H1 (cell line): ENCODE measurements at regions not wholly inside any gene's neighbourhood (a gene's known extent, or its start where the extent isn't known, plus 50 kb on each side); places are given as distances from the start of the nearest gene placed in this dataset.

ENCODE experiments used
- CTCF ChIA-PET: fragments of 300-600 bp; sonication (Branson Sonifier 250); formaldehyde crosslinking; loops from one replicate; lab custom pipeline; 2021; ENCODE audit not compliant: partially characterized antibody; lab: Charles Lee
- POLR2A ChIA-PET: fragments of 300-600 bp; sonication (Branson Sonifier 250); formaldehyde crosslinking; loops from one replicate; lab custom pipeline; 2021; ENCODE audit warnings: inconsistent platforms; ENCODE audit not compliant: partially characterized antibody; lab: Charles Lee
- DNase-seq, 2 experiments: peaks; one replicate each; pipeline versions ENCODE4 v3.0.0 to v3.0.0-alpha.2; 2010 to 2022; ENCODE audit warnings: low spot score in 2 of 2, low read depth in 1 of 2, mixed read lengths in 1 of 2
- FAIRE-seq: peaks from 2 replicates; lab custom pipeline; 2011; peaks lifted over from hg19 to GRCh38; lab: Jason Lieb, UNC
- H2AFZ ChIP-seq: 2 replicates; pipeline ENCODE4 v1.8.1; 2012; ENCODE audit warnings: low read length, inconsistent platforms
- H2AK5ac ChIP-seq: 2 replicates; pipeline ENCODE4 v1.6.1; 2013; ENCODE audit warnings: low read depth, low read length
- H2BK120ac ChIP-seq: replicated peaks from 2 replicates; pipeline ENCODE3; 2013; ENCODE audit warnings: low read depth, low read length, inconsistent platforms
- H2BK12ac ChIP-seq: 2 replicates; pipeline ENCODE4 v1.6.1; 2013; ENCODE audit warnings: low read depth, low read length
- H2BK15ac ChIP-seq: 2 replicates; pipeline ENCODE4 v1.6.1; 2013; ENCODE audit warnings: low read length
- H2BK20ac ChIP-seq: 2 replicates; pipeline ENCODE4 v1.6.1; 2013; ENCODE audit warnings: low read length
- H2BK5ac ChIP-seq: 2 replicates; pipeline ENCODE4 v1.6.1; 2013; ENCODE audit warnings: low read depth, low read length
- H3K14ac ChIP-seq: 2 replicates; pipeline ENCODE4 v1.6.1; 2013; ENCODE audit warnings: inconsistent platforms; ENCODE audit not compliant: insufficient read length
- H3K18ac ChIP-seq: 2 replicates; pipeline ENCODE4 v1.6.1; 2013; ENCODE audit warnings: low read length; ENCODE audit errors: extremely low read depth
- H3K23ac ChIP-seq: 2 replicates; pipeline ENCODE4 v1.6.1; 2013; ENCODE audit warnings: inconsistent platforms; ENCODE audit not compliant: insufficient read length
- H3K23me2 ChIP-seq: 2 replicates; pipeline ENCODE4 v1.6.1; 2013; ENCODE audit warnings: low read depth, low read length
- H3K27ac ChIP-seq: 2 replicates; pipeline ENCODE4 v1.6.1; 2011; ENCODE audit warnings: low read depth, low read length, inconsistent platforms
- H3K27me3 ChIP-seq, 4 experiments: replicated peaks in 1 of 4; 1 replicate in 1 of 4; 2 replicates in 3 of 4; pipeline versions ENCODE4 v1.6.1 to v1.8.1; 2011 to 2013; ENCODE audit warnings: low read length in 3 of 4, mild to moderate bottlenecking in 3 of 4, inconsistent platforms in 2 of 4, mixed read lengths in 2 of 4, moderate library complexity in 1 of 4; ENCODE audit not compliant: control insufficient read depth in 3 of 4, insufficient read depth in 3 of 4; ENCODE audit errors: extremely low read depth in 1 of 4
- H3K36me3 ChIP-seq, 4 experiments: 2 replicates each; pipeline versions ENCODE4 v1.6.1 to v1.8.1; 2011 to 2013; ENCODE audit warnings: mild to moderate bottlenecking in 4 of 4, low read length in 3 of 4, moderate library complexity in 2 of 4, control low read depth in 1 of 4, inconsistent platforms in 1 of 4; ENCODE audit not compliant: insufficient read depth in 4 of 4, control insufficient read depth in 2 of 4
- H3K4ac ChIP-seq: replicated peaks from 2 replicates; pipeline ENCODE3; 2013; ENCODE audit warnings: low read length, low read depth, mixed read lengths, inconsistent platforms; ENCODE audit not compliant: insufficient read length
- H3K4me1 ChIP-seq, 4 experiments: replicated peaks in 1 of 4; 1 replicate in 1 of 4; 2 replicates in 3 of 4; pipeline versions ENCODE4 v1.6.1 to v1.8.1; 2011 to 2013; ENCODE audit warnings: low read length in 3 of 4, inconsistent platforms in 2 of 4, mixed read lengths in 1 of 4; ENCODE audit not compliant: insufficient read depth in 4 of 4, control insufficient read depth in 3 of 4
- H3K4me2 ChIP-seq, 2 experiments: 2 replicates each; pipeline versions ENCODE4 v1.6.1 to v1.8.1; 2011 to 2013; ENCODE audit warnings: low read depth in 2 of 2, low read length in 2 of 2, control low read depth in 1 of 2, inconsistent platforms in 1 of 2, mild to moderate bottlenecking in 1 of 2; ENCODE audit not compliant: insufficient read depth in 1 of 2
- H3K4me3 ChIP-seq, 4 experiments: fragments of 200-600, 300-600 bp in 1 of 4; sonication (generic), shearing (Covaris generic), sonication (Bioruptor Twin) in 1 of 4; 2 replicates each; pipeline versions ENCODE4 v1.5.1 to v1.8.1; 2011 to 2016; ENCODE audit warnings: low read length in 4 of 4, low read depth in 3 of 4, control low read depth in 2 of 4, inconsistent platforms in 2 of 4, mild to moderate bottlenecking in 2 of 4, mixed read lengths in 1 of 4, moderate library complexity in 1 of 4; ENCODE audit not compliant: insufficient read depth in 2 of 4; ENCODE audit errors: extremely low read depth in 1 of 4
- H3K56ac ChIP-seq: replicated peaks from 2 replicates; pipeline ENCODE3; 2013; ENCODE audit warnings: low read depth, mild to moderate bottlenecking, mixed read lengths, low read length, inconsistent platforms; ENCODE audit not compliant: insufficient read length
- H3K79me1 ChIP-seq: 2 replicates; pipeline ENCODE4 v1.6.1; 2013; ENCODE audit warnings: low read depth, low read length, control low read depth
- H3K79me2 ChIP-seq, 2 experiments: 2 replicates each; pipeline versions ENCODE4 v1.6.1 to v1.8.1; 2012 to 2013; ENCODE audit warnings: low read length in 2 of 2, mild to moderate bottlenecking in 2 of 2, inconsistent platforms in 1 of 2; ENCODE audit not compliant: insufficient read depth in 2 of 2, control insufficient read depth in 1 of 2
- H3K9ac ChIP-seq, 4 experiments: replicated peaks in 1 of 4; 1 replicate in 1 of 4; 2 replicates in 3 of 4; pipeline versions ENCODE4 v1.6.1 to v1.8.1; 2011 to 2013; ENCODE audit warnings: low read depth in 3 of 4, low read length in 3 of 4, control low read depth in 2 of 4, mild to moderate bottlenecking in 2 of 4, moderate library complexity in 2 of 4, inconsistent platforms in 1 of 4; ENCODE audit errors: extremely low read depth in 1 of 4
- H3K9me3 ChIP-seq, 2 experiments: 2 replicates each; pipeline versions ENCODE4 v1.6.1 to v1.8.1; 2012 to 2013; ENCODE audit warnings: mild to moderate bottlenecking in 2 of 2, moderate library complexity in 2 of 2, control low read depth in 1 of 2, inconsistent platforms in 1 of 2, low read depth in 1 of 2, low read length in 1 of 2, mixed read lengths in 1 of 2; ENCODE audit not compliant: insufficient read depth in 2 of 2
- H4K20me1 ChIP-seq, 2 experiments: replicated peaks in 1 of 2; 2 replicates each; pipeline versions ENCODE3 to v1.8.1; 2011 to 2013; ENCODE audit warnings: inconsistent platforms in 2 of 2, low read length in 2 of 2, mild to moderate bottlenecking in 1 of 2; ENCODE audit not compliant: insufficient read depth in 2 of 2, control insufficient read depth in 1 of 2
- H4K5ac ChIP-seq: 2 replicates; pipeline ENCODE4 v1.6.1; 2013; ENCODE audit warnings: low read length, low read depth, mixed read lengths, inconsistent platforms; ENCODE audit not compliant: insufficient read length
- H4K8ac ChIP-seq: 2 replicates; pipeline ENCODE4 v1.8.0; 2013; ENCODE audit warnings: mild to moderate bottlenecking, moderate library complexity, low read length, inconsistent platforms; ENCODE audit not compliant: insufficient read depth; ENCODE audit errors: extremely low read depth
- H4K91ac ChIP-seq: replicated peaks from 2 replicates; pipeline ENCODE3; 2013; ENCODE audit warnings: low read length, mixed read lengths, inconsistent platforms; ENCODE audit not compliant: insufficient read length
- CBX8 ChIP-seq: fragments of 300-800, 300-1000 bp; sonication (generic); IDR thresholded peaks from 2 replicates; pipeline ENCODE4 v1.7.1; 2016; ENCODE audit warnings: low read depth, low read length, borderline replicate concordance
- GABPA ChIP-seq: IDR thresholded peaks from 2 replicates; pipeline ENCODE4 v1.6.1; 2011; ENCODE audit warnings: mild to moderate bottlenecking, low read length, moderate library complexity, borderline replicate concordance; ENCODE audit not compliant: insufficient read depth
- KDM1A ChIP-seq: fragments of 200-600, 300-600 bp; sonication (generic); IDR thresholded peaks from 2 replicates; pipeline ENCODE4 v1.7.1; 2016; ENCODE audit warnings: mild to moderate bottlenecking, low read length, borderline replicate concordance
- TEAD4 ChIP-seq: IDR thresholded peaks from 2 replicates; pipeline ENCODE4 v1.6.1; 2012; ENCODE audit warnings: low read depth, low read length, inconsistent platforms, mixed read lengths
- WGBS, 2 experiments: shearing (Covaris generic) in 1 of 2; methylation state at CpG; one replicate each; pipeline versions ENCODE4 v1.1.6 to v1.1.7; 2013 to 2015; ENCODE audit warnings: low lambda C conversion rate in 2 of 2, mixed read lengths in 2 of 2, inconsistent platforms in 1 of 2, low coverage in 1 of 2, missing lambda C conversion rate in 1 of 2; ENCODE audit not compliant: insufficient replicate concordance in 2 of 2, insufficient coverage in 1 of 2, insufficient read length in 1 of 2; ENCODE audit errors: extremely low coverage in 1 of 2, missing lambda C conversion rate in 1 of 2; 5-methylcytosine and 5-hydroxymethylcytosine counted together
- TF ChIP-seq, protein P1 (sequence below): IDR thresholded peaks from 2 replicates; pipeline ENCODE4 v1.6.1; 2012; ENCODE audit warnings: low read length, inconsistent platforms

DNA sequence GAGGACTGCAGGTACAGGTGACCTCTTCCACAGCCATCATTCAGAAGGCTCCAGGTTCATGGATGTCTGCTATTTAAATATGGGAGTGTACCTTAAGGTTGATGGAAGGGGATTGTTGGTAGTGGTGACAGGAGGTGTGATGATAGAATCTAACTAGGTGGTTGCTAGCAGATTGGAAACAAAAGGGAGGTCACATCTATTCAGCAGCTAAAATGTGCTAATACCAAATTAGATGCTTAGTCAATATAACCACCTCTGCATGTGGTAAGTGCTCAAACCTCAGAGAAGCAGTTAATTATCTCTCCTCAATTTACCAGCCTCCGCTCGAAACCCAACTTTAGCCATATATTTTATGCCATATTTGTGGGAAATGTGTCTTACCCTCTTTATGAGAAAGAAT lies 98.7 kb upstream of the CCSER1 start:
- Histone ChIP-seq H3K4me2 (no peak overlapping the region), H2BK5ac (no peak overlapping the region), H2AFZ (no peak overlapping the region), H3K4me1 (no peaks in the 10 kb centered on the region), H3K4me3 (no peak overlapping the region), H3K9ac (peak overlapping the region in 1 of 4 experiments; percentile 8; a peak in 1 of 7 replicates), H2AK5ac (no peak overlapping the region), H2BK120ac (no peak overlapping the region), H3K18ac (no peak overlapping the region), H3K14ac (no peak overlapping the region), H3K56ac (no peak overlapping the region), H2BK20ac (no peak overlapping the region), H3K79me2 (no peaks in the 10 kb centered on the region), H4K5ac (no peak overlapping the region), H3K27me3 (no peaks in the 10 kb centered on the region), H3K27ac (no peak overlapping the region), H4K20me1 (no peaks in the 10 kb centered on the region), H2BK12ac (no peak overlapping the region), H3K23ac (no peak overlapping the region), H3K36me3 (no peaks in the 10 kb centered on the region), H4K8ac (no peak overlapping the region), H3K23me2 (no peaks in the 10 kb centered on the region; the same call in 1 of the 2 replicates), H3K79me1 (no peaks in the 10 kb centered on the region), H3K4ac (no peak overlapping the region), H3K9me3 (no peaks in the 10 kb centered on the region), H4K91ac (no peak overlapping the region), H2BK15ac (no peak overlapping the region)
- FAIRE-seq, result no peak
- DNase-seq, result no peak
- no peak for TF ChIP-seq GABPA
- no peak for TF ChIP-seq TEAD4
- no peak for TF ChIP-seq KDM1A
- TF ChIP-seq CBX8, result no peak
- TF ChIP-seq, protein P1, sequence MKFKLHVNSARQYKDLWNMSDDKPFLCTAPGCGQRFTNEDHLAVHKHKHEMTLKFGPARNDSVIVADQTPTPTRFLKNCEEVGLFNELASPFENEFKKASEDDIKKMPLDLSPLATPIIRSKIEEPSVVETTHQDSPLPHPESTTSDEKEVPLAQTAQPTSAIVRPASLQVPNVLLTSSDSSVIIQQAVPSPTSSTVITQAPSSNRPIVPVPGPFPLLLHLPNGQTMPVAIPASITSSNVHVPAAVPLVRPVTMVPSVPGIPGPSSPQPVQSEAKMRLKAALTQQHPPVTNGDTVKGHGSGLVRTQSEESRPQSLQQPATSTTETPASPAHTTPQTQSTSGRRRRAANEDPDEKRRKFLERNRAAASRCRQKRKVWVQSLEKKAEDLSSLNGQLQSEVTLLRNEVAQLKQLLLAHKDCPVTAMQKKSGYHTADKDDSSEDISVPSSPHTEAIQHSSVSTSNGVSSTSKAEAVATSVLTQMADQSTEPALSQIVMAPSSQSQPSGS, result no peak
- ChIA-PET CTCF (no interaction called here), POLR2A (no interaction called here)
- WGBS, 2 experiments, result 95% methylated on average over 2 of the region's 2 CpGs; no CpG with 5 or more reads in 1 of the 2 experiments
